GM21825 (cell line): ENCODE measurements at regions not wholly inside any gene's neighbourhood (a gene's known extent, or its start where the extent isn't known, plus 50 kb on each side); places are given as distances from the start of the nearest gene placed in this dataset.

Experiments
- ATAC-seq: cut with Tn5 transposase; IDR thresholded peaks from one replicate; pipeline ENCODE4 v1.9.1; 2021; ENCODE audit warnings: mild to moderate bottlenecking, moderate library complexity; ENCODE audit not compliant: unreplicated experiment

- ATAC-seq, result no peak
Observed at GRCh38 chr5:54927097-54927746, 58.2 kb downstream of the ESM1 start.

- no peak for ATAC-seq
Observed at GRCh38 chr5:54924487-54924886, 60.9 kb downstream of the ESM1 start.

GRCh38 chr5:54917323-54917722 lies 68.1 kb downstream of the ESM1 start:
- no peak for ATAC-seq

- no peak for ATAC-seq
Observed at GRCh38 chr5:54915466-54916027, 69.8 kb downstream of the ESM1 start.

GRCh38 chr5:54912021-54912420 lies 73.4 kb downstream of the ESM1 start:
- no peak for ATAC-seq

- ATAC-seq, result no peak
Observed at GRCh38 chr5:54909911-54910870, 75.2 kb downstream of the ESM1 start.

GRCh38 chr5:54908774-54909525 lies 76.4 kb downstream of the ESM1 start:
- no peak for ATAC-seq

GRCh38 chr5:54905942-54906537 lies 79.4 kb downstream of the ESM1 start:
- ATAC-seq, result no peak

GRCh38 chr5:54905246-54905795 lies 80.1 kb downstream of the ESM1 start:
- no peak for ATAC-seq

GRCh38 chr5:54904425-54904824 lies 81.0 kb downstream of the ESM1 start:
- no peak for ATAC-seq

- ATAC-seq, result peak; percentile 99
Observed at GRCh38 chr5:54902791-54903473, 82.5 kb downstream of the ESM1 start.

GRCh38 chr5:54900984-54901725 lies 84.2 kb downstream of the ESM1 start:
- no peak for ATAC-seq

- no peak for ATAC-seq
Observed at GRCh38 chr5:54897001-54897400, 88.4 kb downstream of the ESM1 start.

GRCh38 chr5:54895816-54896341 lies 89.5 kb downstream of the ESM1 start:
- ATAC-seq, result no peak

GRCh38 chr5:54894957-54895815 lies 90.2 kb downstream of the ESM1 start:
- ATAC-seq, result no peak

- no peak for ATAC-seq
Observed at GRCh38 chr5:54889826-54890225, 95.6 kb downstream of the ESM1 start.

- no peak for ATAC-seq
Observed at GRCh38 chr5:54887663-54888062, 97.7 kb downstream of the ESM1 start.

- ATAC-seq, result no peak
Observed at GRCh38 chr5:54886866-54887265, 98.5 kb downstream of the ESM1 start.
